ENCODE measurements at regions not wholly inside any gene's neighbourhood (a gene's known extent, or its start where the extent isn't known, plus 50 kb on each side); places are given as distances from the start of the nearest gene placed in this dataset.
"Not testable (repeated sequence)": the region's sequence is repeated elsewhere in the genome, so short reads cannot be mapped to it uniquely, and the experiment has no call there.

GRCh38 chrX:75873993-75874392 is 88.9 kb upstream of the MAGEE2 start:
- DNase-seq = no peak

GRCh38 chrX:75883446-75883845 is 98.4 kb upstream of the MAGEE2 start:
- no peak for DNase-seq

DNA sequence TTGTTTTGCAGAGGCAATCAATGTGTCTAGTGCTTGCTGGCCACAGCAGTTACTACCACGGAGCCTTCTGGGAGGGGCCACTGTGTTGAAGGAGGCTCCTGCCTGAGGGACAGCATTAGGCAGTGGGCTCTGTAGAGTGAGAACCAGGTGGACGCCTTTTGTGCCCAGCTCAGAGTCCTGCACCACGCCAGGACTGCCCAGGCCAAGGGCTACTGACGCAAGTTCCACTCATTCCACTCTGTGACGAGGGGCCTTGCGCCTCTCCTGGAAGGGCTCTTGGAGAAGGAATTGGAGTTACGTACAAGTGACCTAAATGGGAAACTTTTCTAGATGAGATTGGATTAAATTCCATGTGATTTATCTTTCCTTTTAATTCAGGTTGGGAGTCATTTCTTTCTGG is 102.8 kb upstream of the MAGEE2 start:
- no peak for DNase-seq

- no peak for DNase-seq
These were observed 107.7 kb upstream of the MAGEE2 start for GRCh38 chrX:75892749-75893148.

GRCh38 chrX:75893281-75893680 is 108.2 kb upstream of the MAGEE2 start:
- DNase-seq = no peak

DNA sequence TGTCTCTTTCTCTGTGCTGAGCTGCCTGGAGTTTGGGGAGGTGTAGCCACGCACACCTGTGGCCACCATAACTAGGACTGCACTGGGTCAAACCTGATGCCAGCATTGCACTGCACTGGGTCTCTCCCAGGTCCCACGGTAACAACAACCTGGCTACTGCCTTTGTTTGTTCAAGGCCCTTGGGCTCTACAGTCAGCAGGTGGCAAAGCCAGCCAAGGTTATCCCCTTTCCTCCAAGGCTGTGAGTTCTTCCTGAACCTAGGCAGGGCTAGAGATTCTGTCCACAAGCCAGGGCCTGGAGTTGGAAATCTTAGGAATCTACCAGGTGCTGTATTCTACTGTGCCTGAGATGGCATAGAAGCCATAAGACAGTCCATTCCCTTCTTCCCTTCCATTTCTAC is 126.7 kb upstream of the MAGEE2 start:
- DNase-seq = no peak

DNA sequence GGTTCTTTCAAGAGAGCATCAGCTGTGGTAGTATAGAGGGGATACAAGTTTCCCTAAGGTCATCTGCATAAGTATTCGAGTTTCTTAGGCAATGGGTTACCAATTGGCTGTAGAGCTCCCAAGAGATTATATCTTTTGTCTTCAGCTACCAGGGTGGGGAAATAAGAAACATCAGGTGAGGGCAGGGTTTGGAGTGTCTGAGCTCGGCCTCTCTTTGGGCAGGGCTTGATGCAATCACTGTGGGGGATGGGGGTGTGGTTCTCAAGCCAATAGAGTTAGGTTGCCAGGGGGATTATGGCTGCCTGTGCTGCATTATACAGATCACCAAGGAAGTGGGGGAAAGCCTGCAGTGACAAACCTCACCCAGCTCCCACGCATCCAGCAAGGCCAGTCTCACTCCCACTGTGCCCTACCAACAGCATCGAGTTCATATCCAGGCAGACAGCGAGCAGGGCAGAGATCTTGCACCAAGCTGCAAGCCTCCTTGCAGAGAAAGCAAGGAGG is 172.1 kb upstream of the MAGEE2 start:
- no peak for DNase-seq

DNA sequence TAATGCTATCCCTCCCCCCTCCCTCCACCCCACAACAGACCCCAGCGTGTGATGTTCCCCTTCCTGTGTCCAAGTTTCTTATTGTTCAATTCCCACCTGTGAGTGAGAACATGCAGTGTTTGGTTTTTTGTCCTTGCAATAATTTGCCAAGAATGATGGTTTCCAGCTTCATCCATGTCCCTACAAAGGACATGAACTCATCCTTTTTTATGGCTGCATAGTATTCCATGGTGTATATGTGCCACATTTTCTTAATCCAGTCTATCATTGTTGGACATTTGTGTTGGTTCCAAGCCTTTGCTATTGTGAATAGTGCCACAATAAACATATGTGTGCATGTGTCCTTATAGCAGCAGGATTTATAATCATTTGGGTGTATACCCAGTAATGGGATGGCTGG is 176.3 kb upstream of the MAGEE2 start:
- DNase-seq = not testable (repeated sequence)

DNA sequence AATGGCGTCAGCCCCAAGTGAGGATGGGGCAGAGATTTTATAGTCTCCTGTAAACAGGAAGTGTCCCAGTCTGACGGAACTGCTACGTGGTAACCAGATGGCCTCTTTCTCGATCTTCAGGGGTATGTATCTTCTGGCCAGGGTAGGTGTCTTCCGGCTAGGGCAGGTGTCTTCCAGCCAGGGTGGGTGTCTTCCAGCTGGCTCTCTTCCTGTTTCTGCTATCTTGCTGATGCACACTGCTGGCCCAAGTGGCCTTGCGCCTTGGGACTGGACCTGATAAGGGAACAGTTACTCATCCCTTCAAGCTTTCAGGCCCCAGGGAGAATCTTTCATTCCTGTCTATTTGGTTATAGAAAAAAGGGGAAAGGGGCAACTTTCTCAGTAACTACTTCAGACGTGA is 178.7 kb upstream of the MAGEE2 start:
- DNase-seq = no peak

DNA sequence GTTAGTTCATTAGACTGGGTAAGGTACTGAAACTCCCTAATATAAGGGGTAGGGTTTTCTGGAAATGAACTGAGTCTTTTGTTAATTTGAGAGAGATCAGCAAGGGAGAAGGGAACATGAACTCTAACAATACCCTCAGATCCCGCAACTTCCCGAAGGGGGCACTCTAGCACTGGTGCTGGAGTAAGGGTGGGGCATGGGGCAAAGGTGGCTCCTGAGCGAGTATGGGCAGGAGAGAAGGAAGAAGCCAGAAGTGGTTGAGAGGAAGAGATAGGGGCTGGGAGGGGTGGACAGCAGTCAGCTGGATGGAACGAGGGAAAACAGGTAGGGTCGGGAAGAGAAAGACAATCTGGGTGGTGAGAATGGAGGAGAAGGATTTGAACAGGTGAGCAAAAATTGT is 183.2 kb upstream of the MAGEE2 start:
- DNase-seq = peak; percentile 6

- no peak for DNase-seq
These were observed 185.9 kb upstream of the PBDC1 start for GRCh38 chrX:75986976-75987375.

DNA sequence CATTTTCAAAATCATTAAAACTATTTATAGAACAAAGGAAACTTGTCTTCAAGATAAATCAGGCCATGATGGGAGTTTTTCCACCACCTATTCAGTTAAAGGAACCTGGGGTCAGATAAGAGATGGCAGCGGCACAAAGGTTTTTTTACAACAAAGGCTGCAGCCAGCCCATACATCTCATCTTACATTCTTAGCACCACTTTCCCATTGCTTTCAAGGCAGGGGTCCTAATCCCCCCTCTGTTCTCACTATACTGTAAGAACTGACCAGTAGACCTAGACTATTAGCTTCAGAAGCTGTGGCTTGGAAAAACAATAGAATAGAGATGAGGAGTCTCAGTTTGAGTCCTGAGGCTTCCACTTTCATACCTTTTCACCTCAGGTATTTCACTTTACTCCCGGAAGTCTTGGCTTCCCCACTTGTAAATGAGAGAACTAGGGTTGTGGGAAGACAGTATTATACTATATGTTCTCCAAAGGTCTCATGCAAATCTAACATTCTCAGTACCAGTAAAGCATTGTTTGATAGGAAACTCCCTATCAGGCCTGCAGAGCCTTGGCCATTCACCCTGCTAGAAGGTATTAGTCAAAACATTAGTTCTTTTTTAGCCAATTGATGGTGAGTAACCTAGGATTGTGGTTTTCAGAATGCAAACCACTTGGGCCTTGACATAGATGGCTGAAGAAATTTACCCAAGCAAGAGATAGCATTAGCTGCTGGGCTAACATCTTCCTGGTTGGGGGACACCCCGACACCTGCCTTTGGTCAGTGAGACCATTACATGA is 182.9 kb upstream of the PBDC1 start:
- no peak for DNase-seq

DNA sequence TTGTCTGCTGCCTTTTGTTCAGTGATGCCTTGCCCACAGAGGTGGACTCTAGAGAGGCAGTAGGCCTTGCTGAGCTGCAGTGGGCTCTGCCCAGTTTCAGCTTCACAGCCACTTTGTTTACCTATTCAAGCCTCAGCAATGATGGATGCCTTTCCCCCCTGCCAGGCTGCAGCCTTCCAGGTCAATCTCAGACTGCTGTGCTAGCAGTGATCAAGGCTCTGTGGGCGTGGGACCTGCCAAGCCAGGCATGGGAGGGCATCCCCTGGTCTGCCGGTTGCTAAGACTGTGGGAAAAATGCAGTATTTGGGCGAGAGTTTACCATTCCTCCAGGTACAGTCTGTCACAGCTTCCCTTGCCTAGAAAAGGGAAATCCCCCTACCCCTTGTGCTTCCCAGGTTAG is 175.2 kb upstream of the PBDC1 start:
- DNase-seq = no peak

DNA sequence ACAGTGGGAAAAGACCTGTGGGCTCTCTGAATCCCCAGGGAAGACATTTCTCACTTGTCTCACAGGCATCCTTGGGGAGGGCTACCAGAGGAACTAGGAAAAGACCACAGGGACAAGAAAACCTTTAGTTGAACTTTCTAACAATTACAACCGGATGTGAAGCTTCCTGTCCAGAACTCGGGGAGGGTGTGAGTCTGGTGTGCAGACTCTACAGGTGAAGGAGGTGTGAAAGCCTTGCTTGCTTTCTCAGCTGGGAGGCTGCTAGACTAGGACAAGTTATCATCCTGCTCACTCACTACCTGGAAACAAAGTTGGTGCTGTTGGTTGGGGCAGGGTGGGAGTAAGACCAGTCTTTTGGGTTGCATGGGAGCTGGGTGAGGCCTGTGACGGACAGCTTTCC is 158.5 kb upstream of the PBDC1 start:
- no peak for DNase-seq

DNA sequence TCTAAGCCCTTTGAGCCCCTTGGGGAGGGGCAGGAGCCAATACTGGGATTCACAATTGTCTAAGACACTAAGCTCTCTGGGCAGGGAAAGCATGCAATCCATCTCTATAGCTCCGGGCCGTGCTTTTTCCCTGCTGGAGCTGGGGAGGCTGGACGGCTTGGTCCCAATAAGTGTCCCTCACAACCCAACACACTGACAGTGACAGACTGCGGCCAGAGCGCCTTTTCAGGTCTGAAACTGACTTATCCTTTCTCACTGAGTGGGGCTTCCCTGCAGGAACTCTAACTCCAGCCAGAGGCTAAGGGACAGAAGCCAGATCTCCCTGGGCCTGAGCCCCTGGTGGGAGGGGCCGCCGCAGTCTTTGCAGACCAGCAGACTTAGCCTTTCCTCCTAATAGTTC is 146.6 kb upstream of the PBDC1 start:
- DNase-seq = no peak

- no peak for DNase-seq
These were observed 146.1 kb upstream of the PBDC1 start for GRCh38 chrX:76026751-76027150.

DNA sequence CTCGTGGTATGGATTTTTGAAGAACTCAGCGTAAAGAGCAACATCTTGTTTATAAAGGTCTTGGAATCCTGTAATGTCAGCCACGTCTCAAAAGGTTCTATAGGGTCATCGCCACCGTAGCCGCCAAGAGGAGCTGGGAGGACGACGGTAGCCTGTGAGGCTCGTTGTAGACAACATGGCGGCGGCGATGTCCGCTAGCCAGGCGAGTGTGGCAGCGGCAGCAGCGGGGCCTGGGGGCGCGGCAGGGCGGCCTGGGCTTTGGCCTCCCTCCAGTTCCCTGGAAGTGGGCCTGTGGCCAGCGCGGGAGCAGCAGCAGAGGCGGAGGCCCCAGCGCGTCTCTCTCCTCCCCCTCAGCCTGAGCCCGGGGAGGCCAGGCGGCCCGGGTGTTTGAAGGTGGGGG is 143.5 kb upstream of the PBDC1 start:
- peak; percentile 41 for DNase-seq

DNA sequence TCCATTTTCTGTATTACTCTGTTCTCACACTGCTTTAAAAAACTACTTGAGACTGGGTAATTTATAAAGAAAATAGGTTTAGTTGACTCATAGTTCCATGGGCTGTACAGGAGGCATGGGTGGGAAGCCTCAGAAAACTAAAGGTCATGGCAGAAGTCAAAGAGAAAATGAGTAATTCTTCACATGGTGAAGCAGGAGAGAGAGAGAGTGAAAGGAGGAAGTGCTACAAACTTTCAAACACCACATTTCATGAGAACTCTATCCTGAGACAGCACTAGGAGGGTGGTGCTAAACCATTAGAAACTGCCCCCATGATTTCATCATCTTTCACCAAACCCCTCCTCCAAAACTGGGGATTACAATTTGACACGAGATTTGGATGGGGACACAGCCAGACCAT is 108.0 kb upstream of the PBDC1 start:
- DNase-seq = no peak

DNA sequence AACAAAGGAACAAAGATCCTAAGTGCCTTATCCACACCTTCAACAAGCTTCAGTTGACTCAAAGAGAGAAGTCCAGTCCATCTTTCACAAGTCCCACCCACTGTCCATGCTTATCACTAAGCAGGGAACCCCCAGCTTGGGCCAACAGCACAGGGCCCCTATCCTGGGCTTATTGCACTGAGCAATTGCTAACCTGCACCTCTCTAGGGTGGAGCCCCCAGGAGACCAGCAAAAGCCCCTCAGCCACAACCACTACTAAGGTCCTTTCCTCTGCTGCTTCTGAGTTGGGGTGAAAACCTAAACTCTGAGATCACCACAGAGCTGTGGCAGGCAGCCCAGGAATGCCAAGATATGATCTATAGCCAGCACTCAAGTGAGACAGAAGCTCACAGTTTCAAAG is 96.7 kb upstream of the PBDC1 start:
- no peak for DNase-seq

DNA sequence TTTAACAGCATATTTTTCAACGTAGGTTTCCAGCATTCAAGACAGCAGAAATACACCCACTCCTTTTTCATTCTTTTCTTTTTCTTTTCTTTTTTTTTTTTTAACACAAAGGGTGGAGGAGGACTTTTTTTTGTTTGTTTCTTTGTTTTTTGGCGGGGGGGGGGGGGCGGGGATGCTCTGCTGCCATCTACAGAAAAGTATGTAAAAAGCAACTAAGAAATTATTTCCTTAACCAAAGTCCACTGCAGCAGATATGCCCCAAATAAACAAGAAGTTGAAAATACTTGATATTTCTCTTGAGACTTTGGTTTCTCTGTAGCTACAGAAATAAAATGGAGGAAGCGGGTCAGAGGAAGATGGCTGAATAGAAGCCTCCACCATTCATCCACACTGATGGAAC is 63.2 kb upstream of the PBDC1 start:
- DNase-seq = no peak

All from NCI-H146 (cell line).